ENCODE measurements at regions not wholly inside any gene's neighbourhood (a gene's known extent, or its start where the extent isn't known, plus 50 kb on each side); places are given as distances from the start of the nearest gene placed in this dataset.

DNA sequence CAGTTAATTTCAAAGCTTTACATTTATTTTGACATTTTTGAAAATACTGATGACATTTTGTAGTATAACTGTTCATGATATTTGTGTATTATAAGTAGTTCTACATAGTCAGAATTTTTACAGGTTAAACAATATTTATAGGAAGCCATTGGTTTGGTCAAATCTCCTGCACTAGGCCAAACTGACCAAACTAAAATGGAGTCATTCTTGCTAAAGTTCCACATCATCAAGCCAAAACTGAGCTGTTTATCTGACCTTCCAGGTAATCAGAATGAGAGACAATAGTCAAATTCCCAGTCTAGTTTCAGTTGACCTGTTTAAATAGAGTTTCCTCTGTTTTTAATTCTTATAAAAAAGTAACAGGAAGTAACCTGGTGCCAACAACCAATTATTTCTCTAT is 253.3 kb upstream of the RGS18 start:
- no peak overlapping the region for H3K9ac ChIP-seq (ENCODE audit: control insufficient read depth, extremely low read depth, insufficient read depth, low read length)
- no peaks in the 10 kb centered on the region for H3K79me2 ChIP-seq (ENCODE audit: control insufficient read depth, insufficient read depth, low read length)
- DNase-seq (ENCODE audit: low read depth, low spot score) (no peak), FAIRE-seq (no peak)
- H3K4me2 ChIP-seq (ENCODE audit: control insufficient read depth, extremely low read depth, insufficient read depth, low read depth, low read length): no peak overlapping the region
- H3K4me3 ChIP-seq (ENCODE audit: control insufficient read depth in 2 of 3, extremely low read depth in 1 of 3, insufficient read depth in 2 of 3, low read depth in 1 of 3, low read length in 3 of 3): no peak overlapping the region
- no peak overlapping the region for H3K27ac ChIP-seq (ENCODE audit: control insufficient read depth, insufficient read depth, low read length)
- no peaks in the 10 kb centered on the region for H3K9me1 ChIP-seq (ENCODE audit: control insufficient read depth, extremely low read depth, insufficient read depth, low read length)
- no peaks in the 10 kb centered on the region for H3K36me3 ChIP-seq (ENCODE audit: control insufficient read depth in 2 of 2, extremely low read depth in 1 of 2, insufficient read depth in 2 of 2, low read length in 2 of 2)
- H4K20me1 ChIP-seq (ENCODE audit: control insufficient read depth, extremely low read depth, insufficient read depth, low read length): no peaks in the 10 kb centered on the region
- no peaks in the 10 kb centered on the region for H3K27me3 ChIP-seq (ENCODE audit: control insufficient read depth, extremely low read depth, insufficient read depth, low read length)
- H3K9me3 ChIP-seq (ENCODE audit: control insufficient read depth, low read depth, low read length): no peaks in the 10 kb centered on the region
- no peak overlapping the region for H2AFZ ChIP-seq (ENCODE audit: control insufficient read depth, low read length)
- TF ChIP-seq, protein P1, sequence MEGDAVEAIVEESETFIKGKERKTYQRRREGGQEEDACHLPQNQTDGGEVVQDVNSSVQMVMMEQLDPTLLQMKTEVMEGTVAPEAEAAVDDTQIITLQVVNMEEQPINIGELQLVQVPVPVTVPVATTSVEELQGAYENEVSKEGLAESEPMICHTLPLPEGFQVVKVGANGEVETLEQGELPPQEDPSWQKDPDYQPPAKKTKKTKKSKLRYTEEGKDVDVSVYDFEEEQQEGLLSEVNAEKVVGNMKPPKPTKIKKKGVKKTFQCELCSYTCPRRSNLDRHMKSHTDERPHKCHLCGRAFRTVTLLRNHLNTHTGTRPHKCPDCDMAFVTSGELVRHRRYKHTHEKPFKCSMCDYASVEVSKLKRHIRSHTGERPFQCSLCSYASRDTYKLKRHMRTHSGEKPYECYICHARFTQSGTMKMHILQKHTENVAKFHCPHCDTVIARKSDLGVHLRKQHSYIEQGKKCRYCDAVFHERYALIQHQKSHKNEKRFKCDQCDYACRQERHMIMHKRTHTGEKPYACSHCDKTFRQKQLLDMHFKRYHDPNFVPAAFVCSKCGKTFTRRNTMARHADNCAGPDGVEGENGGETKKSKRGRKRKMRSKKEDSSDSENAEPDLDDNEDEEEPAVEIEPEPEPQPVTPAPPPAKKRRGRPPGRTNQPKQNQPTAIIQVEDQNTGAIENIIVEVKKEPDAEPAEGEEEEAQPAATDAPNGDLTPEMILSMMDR (optimal IDR thresholded peaks at IDR 0.05 in 1 of 3, IDR thresholded peaks at IDR 0.05 in 1 of 3, conservative IDR thresholded peaks at IDR 0.05 in 1 of 3; ENCODE audit: extremely low read depth in 1 of 3, insufficient read depth in 2 of 3, low read length in 3 of 3): no peak
- no peak for TF ChIP-seq EZH2 (IDR thresholded peaks at IDR 0.05; ENCODE audit: low read length)
- peaks cover 6% of the 10 kb centered on the region for H3K4me1 ChIP-seq (ENCODE audit: control insufficient read depth, extremely low read depth, insufficient read depth, low read length)
- dilution Hi-C loops (cut with MboI; ENCODE audit: extremely low pct_ligation_motif_present, low sequenced_read_pairs): no loop called here

GRCh38 chr1:191905781-191906180 is 252.5 kb upstream of the RGS18 start:
- no peak overlapping the region for H3K4me3 ChIP-seq (ENCODE audit: control insufficient read depth in 2 of 3, extremely low read depth in 1 of 3, insufficient read depth in 2 of 3, low read depth in 1 of 3, low read length in 3 of 3)
- no peaks in the 10 kb centered on the region for H3K36me3 ChIP-seq (ENCODE audit: control insufficient read depth in 2 of 2, extremely low read depth in 1 of 2, insufficient read depth in 2 of 2, low read length in 2 of 2)
- H3K27ac ChIP-seq (ENCODE audit: control insufficient read depth, insufficient read depth, low read length): no peak overlapping the region
- H2AFZ ChIP-seq (ENCODE audit: control insufficient read depth, low read length): no peak overlapping the region
- peaks cover 6% of the 10 kb centered on the region for H3K4me1 ChIP-seq (ENCODE audit: control insufficient read depth, extremely low read depth, insufficient read depth, low read length)
- dilution Hi-C loops (cut with MboI; ENCODE audit: extremely low pct_ligation_motif_present, low sequenced_read_pairs): no loop called here
- H3K27me3 ChIP-seq (ENCODE audit: control insufficient read depth, extremely low read depth, insufficient read depth, low read length): no peaks in the 10 kb centered on the region
- FAIRE-seq (no peak), DNase-seq (ENCODE audit: low read depth, low spot score) (no peak)
- H3K9me1 ChIP-seq (ENCODE audit: control insufficient read depth, extremely low read depth, insufficient read depth, low read length): no peaks in the 10 kb centered on the region
- H4K20me1 ChIP-seq (ENCODE audit: control insufficient read depth, extremely low read depth, insufficient read depth, low read length): no peaks in the 10 kb centered on the region
- H3K4me2 ChIP-seq (ENCODE audit: control insufficient read depth, extremely low read depth, insufficient read depth, low read depth, low read length): no peak overlapping the region
- TF ChIP-seq EZH2 (IDR thresholded peaks at IDR 0.05; ENCODE audit: low read length): no peak
- TF ChIP-seq, protein P1 (optimal IDR thresholded peaks at IDR 0.05 in 1 of 3, IDR thresholded peaks at IDR 0.05 in 1 of 3, conservative IDR thresholded peaks at IDR 0.05 in 1 of 3; ENCODE audit: extremely low read depth in 1 of 3, insufficient read depth in 2 of 3, low read length in 3 of 3): no peak
- no peak overlapping the region for H3K9ac ChIP-seq (ENCODE audit: control insufficient read depth, extremely low read depth, insufficient read depth, low read length)
- H3K79me2 ChIP-seq (ENCODE audit: control insufficient read depth, insufficient read depth, low read length): no peaks in the 10 kb centered on the region
- no peaks in the 10 kb centered on the region for H3K9me3 ChIP-seq (ENCODE audit: control insufficient read depth, low read depth, low read length)

All from keratinocyte (primary cell).